ENCODE measurements at regions not wholly inside any gene's neighbourhood (a gene's known extent, or its start where the extent isn't known, plus 50 kb on each side); places are given as distances from the start of the nearest gene placed in this dataset.

DNA sequence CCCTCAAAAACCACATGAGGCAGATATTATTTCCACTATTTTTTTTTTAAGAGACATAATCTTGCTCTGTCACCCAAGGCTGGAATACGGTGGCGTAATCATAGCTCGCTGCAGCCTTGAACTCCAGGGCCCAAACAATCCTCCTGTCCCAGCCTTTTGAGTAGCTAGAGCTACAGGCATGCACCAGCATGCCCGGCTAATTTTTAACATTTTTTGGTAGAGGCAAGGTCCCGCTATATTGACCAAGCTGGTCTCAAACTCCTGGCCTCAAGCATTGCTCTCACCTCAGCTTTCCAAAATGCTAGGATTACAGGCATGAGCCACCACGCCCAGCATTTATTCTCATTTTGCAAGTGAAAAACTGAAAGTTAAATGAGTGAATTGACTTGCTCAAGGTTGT is 50.8 kb upstream of the PIAS1 start:
- Histone ChIP-seq H3K36me3 (ENCODE audit: control insufficient read depth in 2 of 2, extremely low read depth in 1 of 2, insufficient read depth in 1 of 2, low read length in 1 of 2) (peaks cover 0 to 2% of the 10 kb centered on the region in 2 donors), H3K9me3 (no peaks in the 10 kb centered on the region), H3K4me3 (ENCODE audit: control insufficient read depth in 1 of 2, extremely low read depth in 1 of 2, low read length in 1 of 2) (no peak overlapping the region), H3K27me3 (replicated peaks in 1 of 2; ENCODE audit: control insufficient read depth in 2 of 2, extremely low read depth in 1 of 2, insufficient read depth in 2 of 2, low read length in 1 of 2) (peaks cover 0 to 4% of the 10 kb centered on the region in 2 experiments), H3K4me1 (ENCODE audit: control insufficient read depth in 1 of 2, extremely low read depth in 1 of 2, insufficient read depth in 2 of 2, low read length in 2 of 2) (no peaks in the 10 kb centered on the region), H3K27ac (ENCODE audit: low read length) (no peak overlapping the region)
- Mint-ChIP-seq H3K27ac (no peak overlapping the region), H3K4me3 (no peak overlapping the region), H3K36me3 (peaks cover 3% of the 10 kb centered on the region), H3K27me3 (peaks cover 4% of the 10 kb centered on the region in 2 donors), H3K9me3 (peaks cover 0 to 18% (median 12%) of the 10 kb centered on the region in 3 donors), H3K4me1 (no peaks in the 10 kb centered on the region)
- WGBS (ENCODE audit: insufficient coverage): 95% methylated on average over 4 of the region's 6 CpGs
- POLR2A ChIA-PET: no interaction called here
- DNase-seq: no peak
- CTCF ChIA-PET: no interaction called here
- ATAC-seq (replicated peaks in 1 of 4): no peak

Measured in T-cell (primary cell).